Fibroblast of mammary gland (primary cell): ENCODE measurements at regions not wholly inside any gene's neighbourhood (a gene's known extent, or its start where the extent isn't known, plus 50 kb on each side); places are given as distances from the start of the nearest gene placed in this dataset.

Experiments
- DNase-seq: peaks from one replicate; pipeline ENCODE4 v3.0.0-alpha.2; 2010; ENCODE audit warnings: low read depth
- H3K4me3 ChIP-seq: 2 replicates; pipeline ENCODE4 v1.5.1; 2011; ENCODE audit warnings: low read depth, mild to moderate bottlenecking, low read length, moderate library complexity; ENCODE audit not compliant: control insufficient read depth
- CTCF ChIP-seq: conservative IDR thresholded peaks from 2 replicates; pipeline ENCODE4 v1.5.1; 2011; ENCODE audit warnings: low read depth, low read length, inconsistent platforms; ENCODE audit not compliant: control insufficient read depth, insufficient read depth

DNA sequence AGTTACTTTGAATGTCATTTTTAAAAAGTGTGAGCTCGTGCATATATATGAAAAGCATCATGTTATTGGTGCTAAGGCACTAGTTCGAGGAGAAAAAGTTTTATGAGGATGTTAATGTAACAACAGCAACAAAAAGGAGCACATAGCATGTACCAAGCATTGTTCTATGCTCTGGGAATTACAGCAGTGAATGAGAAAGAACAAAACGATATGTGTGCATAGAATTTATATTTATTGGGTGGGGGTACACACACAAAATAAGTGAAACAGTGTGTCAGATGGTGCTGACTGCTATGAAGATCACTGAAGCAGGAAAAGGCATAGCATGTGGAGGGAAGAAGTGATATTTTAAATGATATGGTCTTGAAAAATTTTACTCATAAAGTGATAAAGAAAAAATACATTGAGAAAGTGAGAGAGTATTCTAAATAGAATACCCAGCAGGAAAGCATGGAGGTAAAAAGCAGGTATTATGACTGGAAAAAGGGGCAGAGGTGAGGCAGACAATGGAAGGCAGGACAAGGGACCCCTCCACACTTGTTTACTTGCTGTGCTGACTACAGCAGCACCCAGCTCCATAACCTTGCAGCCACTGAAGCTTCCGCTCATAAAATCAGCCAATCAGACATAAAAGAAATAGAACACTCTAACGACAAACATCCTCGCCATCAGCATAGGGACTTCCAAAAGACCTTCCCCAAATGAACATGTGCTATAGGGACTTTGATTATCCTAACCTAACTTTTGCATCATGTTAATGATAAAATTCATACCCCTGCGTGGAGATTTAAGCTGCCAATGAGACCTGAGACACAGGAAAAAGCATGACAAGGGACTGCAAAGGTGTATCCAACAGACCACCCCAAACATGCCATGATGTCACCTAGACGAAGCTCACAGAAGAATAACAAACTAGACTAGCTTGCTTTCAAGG lies 119.9 kb downstream of the HFE start:
- DNase-seq, result no peak
- TF ChIP-seq CTCF, result no peak
- H3K4me3 ChIP-seq, result no peak overlapping the region

DNA sequence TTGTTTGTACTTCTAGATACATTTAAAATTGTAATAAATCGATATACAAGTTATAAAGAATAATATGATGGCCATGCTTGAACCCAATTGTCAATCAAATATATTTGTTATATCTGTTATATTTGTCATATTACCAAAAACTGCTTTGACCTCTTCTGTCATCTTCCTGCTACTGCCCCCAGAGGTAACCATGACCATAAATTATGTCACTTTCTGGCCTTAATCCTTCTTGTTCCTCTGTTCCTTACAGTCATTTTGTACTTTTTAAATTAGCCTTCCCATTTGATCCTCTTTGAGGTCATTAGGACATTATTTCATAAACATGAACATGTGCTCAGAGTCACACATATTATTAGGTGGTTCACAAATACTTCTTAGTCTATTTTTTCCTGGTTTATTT lies 124.7 kb downstream of the HFE start:
- no peak for DNase-seq
- TF ChIP-seq CTCF, result no peak
- H3K4me3 ChIP-seq, result no peak overlapping the region

DNA sequence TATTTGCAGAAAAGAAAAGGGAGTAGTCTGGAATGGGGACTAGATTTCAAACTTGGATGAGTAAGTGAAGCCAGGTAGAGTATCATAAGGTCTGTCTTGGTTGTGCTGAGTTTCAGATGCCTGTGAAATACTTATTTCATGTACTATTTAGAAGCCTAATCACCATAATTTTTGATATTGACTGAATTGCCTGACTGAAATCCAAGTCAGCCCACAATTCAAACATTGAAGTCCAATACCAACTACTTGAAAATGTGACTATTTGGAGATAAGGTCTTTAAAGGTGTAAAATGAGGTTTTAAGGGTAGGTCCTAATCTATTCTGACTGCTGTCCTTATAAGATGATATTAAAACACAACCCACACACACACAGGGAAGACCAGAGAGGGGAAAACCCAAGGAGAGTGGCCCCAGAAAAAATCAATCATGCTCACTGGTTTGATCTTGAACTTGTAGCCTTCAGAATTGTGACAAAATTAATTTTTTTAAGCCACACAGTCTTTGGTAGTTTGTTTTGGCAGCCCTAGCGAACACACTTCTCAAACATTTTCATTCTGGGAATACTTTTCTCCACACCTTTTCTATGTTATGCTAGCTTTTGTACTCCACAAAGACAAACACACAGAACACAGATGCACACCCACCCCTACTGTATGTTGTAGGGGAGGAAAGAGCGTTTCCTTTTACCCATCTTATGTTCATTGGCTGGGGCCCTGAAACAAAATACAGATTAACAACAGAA lies 126.3 kb downstream of the HFE start:
- TF ChIP-seq CTCF, result no peak
- H3K4me3 ChIP-seq, result no peak overlapping the region
- no peak for DNase-seq

DNA sequence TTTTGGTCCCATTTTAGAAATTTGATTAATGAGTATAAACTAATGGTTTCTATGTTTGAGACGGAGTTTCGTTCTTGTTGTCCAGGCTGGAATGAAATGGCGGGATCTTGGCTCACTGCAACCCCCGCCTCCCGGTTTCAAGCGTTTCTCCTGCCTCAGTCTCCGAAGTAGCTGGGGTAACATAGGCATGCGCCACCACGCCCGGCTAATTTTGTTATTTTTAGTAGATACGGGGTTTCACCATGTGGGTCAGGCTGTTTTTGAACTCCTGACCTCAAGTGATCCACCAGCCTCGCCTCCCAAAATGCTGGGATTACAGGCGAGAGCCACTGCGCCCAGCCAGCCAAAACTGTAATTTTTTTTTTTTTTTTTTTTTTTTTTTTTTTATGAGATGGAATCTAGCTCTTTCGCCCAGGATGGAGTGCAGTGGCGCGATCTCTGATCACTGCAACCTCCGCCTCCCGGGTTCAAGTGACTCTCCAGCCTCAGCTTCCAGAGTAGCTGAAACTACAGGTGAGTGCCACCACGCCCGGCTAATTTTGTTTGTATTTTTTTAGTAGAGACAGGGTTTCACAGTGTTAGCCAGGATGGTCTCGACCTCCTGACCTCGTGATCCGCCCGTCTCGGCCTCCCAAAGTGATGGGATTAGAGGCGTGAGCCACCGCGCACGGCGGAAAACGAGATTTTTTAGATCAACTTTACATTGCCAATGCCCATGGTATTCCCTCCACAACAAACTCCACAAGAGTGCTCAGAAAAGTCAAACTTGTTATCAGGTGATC lies 127.8 kb downstream of the HFE start:
- H3K4me3 ChIP-seq, result peak overlapping the region; percentile 54
- no peak for TF ChIP-seq CTCF
- DNase-seq, result no peak

DNA sequence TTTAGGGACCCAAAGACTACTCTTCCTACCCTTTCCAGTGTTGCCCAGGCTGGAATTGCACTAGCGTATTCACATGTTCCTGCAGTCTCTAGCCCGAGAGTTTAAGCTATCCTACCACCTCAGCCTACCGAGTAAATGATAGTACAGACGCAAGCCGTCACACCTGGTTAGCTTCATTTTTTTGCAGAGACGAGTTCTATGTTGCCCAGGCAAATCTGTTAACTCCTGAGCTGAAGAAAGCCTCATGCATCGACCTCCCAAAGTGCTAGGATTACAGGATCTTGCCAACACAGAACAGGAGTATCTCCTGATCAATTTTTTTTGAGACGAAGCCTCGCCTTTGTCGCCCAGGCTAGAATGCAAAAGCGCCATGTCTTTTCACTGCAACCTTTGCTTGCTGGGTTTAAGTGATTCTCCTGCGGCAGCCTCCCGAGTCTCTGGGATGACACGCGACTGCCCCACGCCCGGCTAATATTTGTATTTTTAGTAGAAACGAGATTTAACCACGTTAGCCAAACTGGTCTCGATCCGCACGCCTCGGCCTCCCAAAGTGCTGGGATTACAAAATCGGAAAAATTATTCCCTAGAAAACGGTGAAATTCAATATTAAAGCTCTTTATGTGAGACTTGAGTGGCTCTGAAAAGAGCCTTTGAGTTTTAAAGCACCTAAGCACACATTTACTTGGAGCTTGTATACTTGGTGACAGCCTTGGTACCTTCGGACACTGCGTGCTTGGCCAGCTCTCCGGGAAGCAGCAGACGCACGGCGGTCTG lies 128.5 kb downstream of the HFE start:
- no peak for DNase-seq
- no peak for TF ChIP-seq CTCF
- peak overlapping the region; percentile 54 for H3K4me3 ChIP-seq
